ENCODE measurements at regions not wholly inside any gene's neighbourhood (a gene's known extent, or its start where the extent isn't known, plus 50 kb on each side); places are given as distances from the start of the nearest gene placed in this dataset.

DNA sequence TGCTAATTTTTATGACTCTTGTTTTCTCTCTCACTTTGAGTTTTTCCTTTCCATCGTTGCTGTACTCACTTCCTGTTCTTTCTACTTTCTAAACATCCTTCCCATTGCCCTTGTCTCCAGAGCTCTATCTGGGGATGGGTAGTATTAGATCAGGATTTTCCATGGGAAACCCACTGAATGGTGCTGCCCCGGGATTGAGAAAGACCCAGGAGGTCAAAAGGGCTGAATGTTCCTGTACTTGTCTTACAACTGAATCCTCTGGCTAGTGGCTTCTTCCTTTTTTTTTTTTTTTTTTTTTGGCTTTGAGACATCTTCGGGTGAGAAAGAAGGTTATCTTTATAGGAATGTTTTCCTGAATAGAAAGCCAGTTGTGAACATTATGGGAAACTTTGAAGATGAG, 364.8 kb upstream of the SLC14A2 start:
- no peak for TF ChIP-seq GATA2 (IDR thresholded peaks at IDR 0.05; ENCODE audit: low read depth, low read length)
- no peak for TF ChIP-seq GATA3 (IDR thresholded peaks at IDR 0.05; ENCODE audit: low read depth, low read length)
